GOT3 (cell line): ENCODE measurements at regions not wholly inside any gene's neighbourhood (a gene's known extent, or its start where the extent isn't known, plus 50 kb on each side); places are given as distances from the start of the nearest gene placed in this dataset.

Experiments used
- DNase-seq: peaks from one replicate; lab custom pipeline; 2025; ENCODE audit warnings: mixed read lengths; lab: John Stamatoyannopoulos, UW

DNA sequence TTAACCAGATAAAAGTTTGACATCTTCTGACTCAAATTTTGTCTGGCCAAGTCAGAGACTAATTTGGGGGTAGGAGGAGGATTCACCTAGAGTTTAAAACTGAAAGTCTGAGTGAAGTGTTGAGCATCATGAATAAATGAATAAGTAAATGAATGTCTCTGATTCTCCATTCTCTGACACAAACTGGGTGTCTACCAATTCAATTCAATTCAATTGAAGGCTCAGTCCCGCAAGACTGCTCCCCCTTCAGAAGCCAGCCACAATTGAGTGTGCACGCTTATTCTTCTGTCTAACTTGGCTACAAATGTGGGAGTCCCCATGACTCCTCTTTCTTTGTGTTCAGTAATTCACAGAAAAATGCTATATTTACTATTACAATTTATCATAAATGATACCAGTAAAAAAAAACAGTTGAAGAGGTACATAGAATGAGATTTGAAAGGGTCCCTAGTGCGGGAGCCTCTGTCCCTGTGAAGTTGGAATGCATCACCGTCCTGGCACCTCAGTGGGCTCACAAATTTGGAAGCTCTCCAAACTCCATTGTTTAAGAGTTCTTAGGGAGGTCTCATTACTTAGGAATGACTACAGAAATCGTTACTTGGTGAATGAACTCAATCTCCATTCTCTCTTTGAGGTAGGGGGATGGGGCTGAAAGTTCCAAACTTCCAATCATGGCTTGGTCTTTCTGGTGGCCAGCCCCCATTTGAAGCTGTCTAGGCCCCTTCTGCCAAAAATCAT lies 243.7 kb upstream of the PHYHIPL start:
- DNase-seq = no peak

DNA sequence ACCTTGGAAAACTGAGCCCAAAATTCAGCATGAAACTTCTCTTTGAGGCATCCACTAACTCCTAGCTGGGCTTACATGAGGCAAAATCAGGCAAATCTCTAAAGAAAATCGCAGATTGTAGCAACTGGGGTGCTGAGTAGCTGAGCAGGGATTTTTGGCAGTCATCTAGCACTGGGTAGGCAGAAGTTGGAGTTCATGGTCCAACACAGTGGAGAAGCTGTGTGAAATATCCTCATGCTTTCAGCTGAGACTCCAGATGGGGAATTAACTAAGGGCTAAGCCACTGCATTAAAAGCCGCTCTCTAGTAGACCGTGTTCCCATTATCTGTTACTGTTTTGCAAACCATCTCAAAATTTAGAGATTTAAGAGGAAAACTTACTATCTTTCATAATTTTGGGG lies 240.1 kb upstream of the PHYHIPL start:
- no peak for DNase-seq

DNA sequence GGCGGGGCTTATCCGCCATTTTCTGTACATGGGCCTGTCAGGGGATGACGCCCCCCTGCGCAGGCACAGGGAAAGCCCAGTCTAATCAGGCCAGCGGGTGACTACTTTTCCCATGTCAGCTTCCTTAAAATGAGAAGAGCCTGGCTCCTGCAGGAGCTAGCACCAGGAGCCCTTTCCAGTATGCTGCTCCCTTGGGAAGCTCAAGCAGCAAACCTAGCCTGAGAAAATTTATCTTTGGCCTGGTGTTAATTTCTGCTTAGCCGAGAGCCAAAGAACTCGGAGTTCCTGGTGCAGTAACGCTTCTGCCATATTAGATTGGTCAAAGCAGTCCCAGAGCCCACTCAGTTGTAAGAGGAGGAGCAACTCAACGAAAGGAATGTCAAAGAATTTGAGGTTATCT lies 239.0 kb upstream of the PHYHIPL start:
- no peak for DNase-seq

DNA sequence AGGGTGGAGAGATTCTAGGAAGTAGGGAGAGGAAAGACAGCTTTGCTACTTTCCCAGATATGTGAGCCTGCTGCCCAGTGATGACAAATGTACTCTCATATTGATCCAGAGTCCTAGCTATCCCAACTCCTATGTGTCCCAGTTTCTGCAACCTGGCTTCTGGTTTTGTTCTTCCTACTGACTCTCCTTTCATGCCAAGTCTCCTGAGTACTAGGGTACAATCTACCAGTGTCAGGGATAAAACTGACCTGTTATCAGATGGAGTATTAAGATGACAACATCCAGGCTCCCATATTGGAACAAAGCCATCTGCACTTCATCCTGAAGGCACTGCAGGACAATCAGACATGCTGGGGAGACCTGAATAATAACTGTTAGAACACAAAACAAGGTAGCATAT lies 233.7 kb upstream of the PHYHIPL start:
- no peak for DNase-seq

- no peak for DNase-seq
These were observed 233.1 kb upstream of the PHYHIPL start for GRCh38 chr10:58943256-58943890.

DNA sequence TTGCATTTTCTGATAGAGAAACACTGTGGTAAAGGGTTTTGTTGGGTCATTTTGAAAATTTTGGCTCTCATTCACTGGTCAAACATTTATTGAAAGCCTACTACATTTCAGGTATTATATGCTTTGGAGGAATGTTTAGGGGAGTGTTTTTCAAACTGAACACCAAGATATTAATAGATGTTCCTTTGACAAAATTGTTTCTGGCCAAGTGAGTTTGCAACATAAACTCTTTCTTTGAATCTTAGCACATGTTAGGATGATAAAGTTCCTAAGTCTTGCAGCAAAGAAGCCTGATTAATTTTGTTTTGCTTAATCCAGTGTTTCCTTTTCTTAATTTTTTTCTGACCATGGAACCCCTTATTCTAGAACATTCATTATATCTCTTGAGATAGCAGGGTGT lies 232.5 kb upstream of the PHYHIPL start:
- DNase-seq = no peak

DNA sequence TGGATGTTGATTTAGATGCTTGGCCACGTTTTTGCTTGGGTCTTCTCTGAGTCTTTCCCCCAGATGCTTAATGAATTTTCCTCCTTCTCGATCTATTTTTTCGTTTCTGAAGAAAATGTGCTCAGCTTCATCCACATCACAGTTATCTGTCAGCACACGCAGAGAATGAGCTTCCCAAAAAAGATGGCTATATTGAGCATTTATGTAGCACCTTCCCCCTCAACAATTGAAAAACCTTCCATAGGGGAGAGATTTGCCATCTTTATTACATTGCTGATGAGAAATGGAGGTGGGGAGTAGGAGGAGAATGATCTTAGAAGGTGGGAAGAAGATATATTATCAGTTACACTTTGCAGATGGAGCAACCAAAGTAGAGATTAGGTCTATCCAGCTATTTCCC lies 228.1 kb upstream of the PHYHIPL start:
- no peak for DNase-seq

- no peak for DNase-seq
These were observed 225.8 kb upstream of the PHYHIPL start for GRCh38 chr10:58950618-58951017.

GRCh38 chr10:58951087-58951486 lies 225.4 kb upstream of the PHYHIPL start:
- DNase-seq = no peak

- no peak for DNase-seq
These were observed 224.7 kb upstream of the PHYHIPL start for GRCh38 chr10:58951746-58952145.

GRCh38 chr10:58952162-58952601 lies 224.3 kb upstream of the PHYHIPL start:
- no peak for DNase-seq

GRCh38 chr10:58952747-58953466 lies 223.5 kb upstream of the PHYHIPL start:
- DNase-seq = no peak

- no peak for DNase-seq
These were observed 222.3 kb upstream of the PHYHIPL start for GRCh38 chr10:58954178-58954577.

- DNase-seq = no peak
These were observed 220.8 kb upstream of the PHYHIPL start for GRCh38 chr10:58955615-58956014.

- no peak for DNase-seq
These were observed 219.5 kb upstream of the PHYHIPL start for GRCh38 chr10:58956926-58957325.

GRCh38 chr10:58957517-58957916 lies 218.9 kb upstream of the PHYHIPL start:
- no peak for DNase-seq

DNA sequence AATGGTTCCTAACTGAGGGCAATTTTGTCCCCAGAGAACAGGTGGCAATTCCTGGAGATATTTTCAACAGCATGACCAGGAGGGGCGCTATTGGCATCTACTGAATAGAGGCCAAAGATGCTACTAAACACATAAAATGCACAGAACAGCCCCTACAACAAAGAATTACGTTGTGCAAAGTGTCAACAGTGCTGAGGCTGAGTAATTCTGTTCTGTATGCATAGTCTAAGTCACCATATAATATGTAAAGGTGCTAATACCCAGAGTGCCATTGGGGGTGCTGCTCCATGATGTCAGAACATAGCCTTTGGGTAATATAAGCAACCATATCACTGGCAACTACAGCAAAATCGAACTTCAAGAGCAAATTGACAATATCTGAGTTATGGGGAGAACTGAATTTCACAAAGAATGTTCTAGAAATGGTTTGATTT lies 213.3 kb upstream of the PHYHIPL start:
- no peak for DNase-seq

DNA sequence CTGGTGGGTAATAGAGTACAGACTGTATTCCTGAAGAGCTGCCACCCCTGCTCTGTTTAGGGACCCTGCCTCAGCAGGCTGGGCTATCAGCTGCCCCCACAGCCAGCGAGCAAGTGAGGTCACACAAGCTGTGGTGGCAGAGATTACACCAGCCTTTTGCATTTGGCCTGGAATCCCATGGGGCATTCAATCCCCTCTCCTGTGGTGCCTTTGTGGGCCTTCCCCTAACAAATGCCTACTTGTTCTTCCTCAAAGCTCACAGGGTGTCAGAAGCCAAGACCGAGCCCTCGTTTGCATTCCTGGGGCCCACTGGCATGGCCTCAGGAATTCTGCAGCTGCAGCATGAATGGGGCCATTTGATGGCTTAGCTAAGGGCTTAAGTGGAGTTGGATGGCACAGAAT lies 212.7 kb upstream of the PHYHIPL start:
- DNase-seq = no peak

DNA sequence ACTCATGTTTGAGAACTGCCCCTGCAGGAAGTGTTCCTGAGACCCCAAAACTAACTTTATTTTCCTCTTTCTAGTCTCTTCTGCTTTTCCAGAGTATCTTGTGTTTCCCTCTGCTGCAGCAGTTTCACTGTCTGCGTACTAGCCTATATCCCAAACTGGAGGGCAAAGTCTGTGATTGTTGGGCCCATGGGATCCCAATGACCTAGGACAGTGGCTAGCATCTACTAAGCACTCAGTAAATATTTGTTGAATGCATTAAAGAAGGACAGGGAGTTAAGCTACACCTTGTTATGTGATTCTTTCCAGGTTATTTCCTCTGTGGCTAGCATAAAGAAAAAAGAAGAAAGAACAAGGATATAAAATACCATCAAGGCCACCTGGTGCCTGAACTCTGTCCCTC lies 210.6 kb upstream of the PHYHIPL start:
- no peak for DNase-seq

DNA sequence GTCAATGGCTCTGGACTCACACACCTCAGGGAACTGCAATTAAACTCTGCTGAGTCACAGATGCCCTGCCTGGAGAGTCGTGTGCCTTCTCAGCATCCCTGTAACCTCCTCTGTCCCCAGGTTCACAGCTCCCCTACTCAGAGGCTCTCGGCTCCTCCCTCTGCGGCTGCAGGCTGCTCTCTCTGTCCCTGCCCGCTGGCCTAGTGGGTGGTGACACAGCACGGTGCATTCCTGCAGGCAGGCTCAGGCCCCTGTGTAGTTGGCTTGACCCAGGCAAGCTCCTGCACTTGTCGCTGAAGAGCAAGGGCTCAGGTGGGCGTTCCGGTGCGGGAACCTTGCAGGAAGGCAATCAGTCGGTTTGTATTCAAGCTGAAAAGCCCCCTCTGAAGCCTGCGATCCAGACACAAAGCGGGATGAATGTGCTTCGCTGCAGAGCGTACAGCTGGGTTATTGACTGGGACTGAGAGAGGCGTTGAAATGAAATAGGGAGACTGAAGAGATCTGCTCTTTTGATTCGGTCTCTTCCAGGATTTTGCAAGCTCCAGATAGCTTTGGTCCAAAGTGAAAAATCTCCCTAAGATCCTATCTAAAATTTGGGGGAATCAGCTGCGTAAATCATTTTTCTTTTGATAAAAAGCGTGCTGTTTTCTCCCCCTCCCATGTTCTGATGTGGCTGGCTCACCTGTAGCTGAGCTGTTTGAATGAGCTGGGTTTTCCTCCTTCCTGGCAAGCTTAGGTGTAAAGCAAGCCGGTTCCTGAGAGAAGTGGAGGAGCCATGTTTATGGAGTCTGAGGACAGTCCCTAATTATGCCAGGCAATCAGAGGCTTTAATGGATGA lies 208.7 kb upstream of the PHYHIPL start:
- DNase-seq = no peak

DNA sequence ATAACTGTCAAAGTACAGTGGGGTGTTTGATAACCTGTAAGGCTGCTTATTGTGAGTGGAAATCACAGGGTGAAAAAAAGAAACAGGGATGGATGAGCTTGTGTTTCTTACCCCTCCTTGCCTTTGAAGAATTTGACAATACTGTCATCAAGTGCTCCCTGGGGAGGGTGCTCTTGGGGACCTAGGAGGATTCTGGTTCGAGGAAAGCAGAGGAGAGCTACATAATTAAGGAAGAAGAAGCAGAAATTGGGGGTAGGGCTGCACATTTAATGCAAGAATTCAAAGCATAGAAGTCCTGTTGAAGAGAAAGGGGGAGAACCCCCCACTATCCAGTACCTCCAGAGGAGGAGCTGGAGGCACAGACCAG lies 208.1 kb upstream of the PHYHIPL start:
- no peak for DNase-seq

DNA sequence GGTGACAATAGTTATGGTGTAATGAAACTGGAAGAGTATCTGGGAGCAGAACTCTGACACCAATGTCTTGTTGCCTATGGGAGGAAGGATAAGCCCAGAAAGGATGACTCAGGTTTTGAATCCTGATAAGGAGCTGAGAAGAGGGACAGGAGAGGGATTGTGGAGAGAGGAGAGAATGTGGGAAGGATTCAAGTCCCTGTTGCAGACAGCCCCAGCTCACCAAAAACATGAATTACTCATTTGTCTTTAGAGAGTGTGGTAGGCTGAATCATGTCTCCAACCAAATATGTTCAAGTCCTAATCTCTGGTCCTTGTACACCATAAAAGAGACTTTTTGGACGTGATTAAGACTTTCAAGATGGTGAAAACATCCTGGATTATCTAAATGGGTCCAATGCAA lies 206.9 kb upstream of the PHYHIPL start:
- DNase-seq = no peak
